ENCODE measurements at regions not wholly inside any gene's neighbourhood (a gene's known extent, or its start where the extent isn't known, plus 50 kb on each side); places are given as distances from the start of the nearest gene placed in this dataset.

- no peaks in the 10 kb centered on the region for H4K20me1 ChIP-seq (ENCODE audit: insufficient read depth, low read length)
- DNase-seq, result no peak
- H3K4me1 ChIP-seq (ENCODE audit: low read length), result peaks cover 25% of the 10 kb centered on the region
- TF ChIP-seq EZH2phosphoT487 (IDR thresholded peaks at IDR 0.05; ENCODE audit: low read length) (no peak), EZH2 (optimal IDR thresholded peaks at IDR 0.05; ENCODE audit: low read depth, low read length) (no peak), CTCF (IDR thresholded peaks at IDR 0.05; ENCODE audit: low read length) (no peak)
- no peak overlapping the region for H3K9ac ChIP-seq (ENCODE audit: low read length)
- no peaks in the 10 kb centered on the region for H3K36me3 ChIP-seq (replicated peaks; ENCODE audit: insufficient read depth, low read length)
- H3F3A ChIP-seq (ENCODE audit: insufficient read depth, low read length), result peaks cover 5% of the 10 kb centered on the region
- H3K9me3 ChIP-seq (replicated peaks; ENCODE audit: insufficient read depth, low read length), result no peaks in the 10 kb centered on the region
- H2AFZ ChIP-seq (ENCODE audit: low read length), result no peak overlapping the region
- no peaks in the 10 kb centered on the region for H3K79me2 ChIP-seq (ENCODE audit: low read length)
- H3K27me3 ChIP-seq (replicated peaks; ENCODE audit: insufficient read depth, low read length), result no peaks in the 10 kb centered on the region
- H3K9me2 ChIP-seq (replicated peaks; ENCODE audit: insufficient read depth, low read length), result no peaks in the 10 kb centered on the region
- no peak overlapping the region for H3K4me2 ChIP-seq (ENCODE audit: low read depth, low read length)
- H3K27ac ChIP-seq (ENCODE audit: low read length), result no peak overlapping the region
- H3K4me3 ChIP-seq (ENCODE audit: low read length), result no peak overlapping the region
Measured at GRCh38 chr10:5588603-5589002, 63.8 kb downstream of the CALML3 start.
